Osteoblast (primary cell): ENCODE measurements at regions not wholly inside any gene's neighbourhood (a gene's known extent, or its start where the extent isn't known, plus 50 kb on each side); places are given as distances from the start of the nearest gene placed in this dataset.
A peak's percentile ranks its signal among the peaks of the same experiment; 100 is the strongest.

Experiments
- DNase-seq: peaks from one replicate; pipeline ENCODE4 v3.0.0; 2011; ENCODE audit warnings: low spot score, mixed read lengths; ENCODE audit not compliant: insufficient read length; ENCODE audit errors: missing footprints
- H2AFZ ChIP-seq: 2 replicates; pipeline ENCODE4 v1.6.0; 2011; ENCODE audit warnings: mild to moderate bottlenecking, low read length
- H3K27ac ChIP-seq: 2 replicates; pipeline ENCODE4 v1.5.1; 2011; ENCODE audit warnings: mild to moderate bottlenecking, low read depth, low read length, moderate library complexity
- H3K27me3 ChIP-seq: 2 replicates; pipeline ENCODE4 v1.6.0; 2012; ENCODE audit warnings: mild to moderate bottlenecking, control low read depth, inconsistent platforms, low read length, moderate library complexity; ENCODE audit not compliant: insufficient read depth
- H3K36me3 ChIP-seq: 2 replicates; pipeline ENCODE4 v1.5.1; 2011; ENCODE audit warnings: mild to moderate bottlenecking, low read length, control low read depth, moderate library complexity; ENCODE audit not compliant: insufficient read depth
- H3K4me1 ChIP-seq: 2 replicates; pipeline ENCODE4 v1.5.1; 2011; ENCODE audit warnings: mild to moderate bottlenecking, low read length, control low read depth, moderate library complexity; ENCODE audit not compliant: insufficient read depth
- H3K4me2 ChIP-seq: 2 replicates; pipeline ENCODE4 v1.6.0; 2011; ENCODE audit warnings: mild to moderate bottlenecking, low read length; ENCODE audit not compliant: insufficient read depth
- H3K4me3 ChIP-seq: fragments of 200-600 bp; sonication (generic); 3 replicates; pipeline ENCODE4 v1.5.1; 2012; ENCODE audit warnings: mild to moderate bottlenecking, low read length, inconsistent platforms; ENCODE audit not compliant: insufficient read depth
- H3K79me2 ChIP-seq: 2 replicates; pipeline ENCODE4 v1.6.0; 2012; ENCODE audit warnings: mild to moderate bottlenecking, low read length, control low read depth, inconsistent platforms; ENCODE audit not compliant: insufficient read depth
- H3K9me3 ChIP-seq: 2 replicates; pipeline ENCODE4 v1.5.1; 2011; ENCODE audit warnings: low read depth, low read length, control low read depth
- H4K20me1 ChIP-seq: 2 replicates; pipeline ENCODE4 v1.6.0; 2012; ENCODE audit warnings: mild to moderate bottlenecking, low read length, control low read depth; ENCODE audit not compliant: insufficient read depth
- CTCF ChIP-seq: IDR thresholded peaks from 2 replicates; pipeline ENCODE4 v1.5.1; 2011; ENCODE audit warnings: mild to moderate bottlenecking, low read depth, low read length, moderate library complexity; ENCODE audit errors: extremely low read depth

- H3K4me2 ChIP-seq: no peak overlapping the region
- H4K20me1 ChIP-seq: no peaks in the 10 kb centered on the region
- peaks cover 3% of the 10 kb centered on the region for H3K36me3 ChIP-seq
- H3K27me3 ChIP-seq: no peaks in the 10 kb centered on the region
- no peak for DNase-seq
- H3K79me2 ChIP-seq: no peaks in the 10 kb centered on the region
- no peaks in the 10 kb centered on the region for H3K4me1 ChIP-seq
- TF ChIP-seq CTCF: peak; percentile 31
- no peak overlapping the region for H3K4me3 ChIP-seq
- no peak overlapping the region for H3K27ac ChIP-seq
- H2AFZ ChIP-seq: no peak overlapping the region
- H3K9me3 ChIP-seq: no peaks in the 10 kb centered on the region
Observed at GRCh38 chr16:27642756-27643155, 92.8 kb downstream of the KATNIP start.

- H3K27ac ChIP-seq: no peak overlapping the region
- H2AFZ ChIP-seq: no peak overlapping the region
- no peaks in the 10 kb centered on the region for H3K9me3 ChIP-seq
- no peaks in the 10 kb centered on the region for H3K79me2 ChIP-seq
- H4K20me1 ChIP-seq: no peaks in the 10 kb centered on the region
- TF ChIP-seq CTCF: no peak
- no peak overlapping the region for H3K4me3 ChIP-seq
- no peak for DNase-seq
- H3K4me1 ChIP-seq: no peaks in the 10 kb centered on the region
- no peak overlapping the region for H3K4me2 ChIP-seq
- peaks cover 9% of the 10 kb centered on the region for H3K36me3 ChIP-seq
- H3K27me3 ChIP-seq: no peaks in the 10 kb centered on the region
Observed at GRCh38 chr16:27644165-27644564, 94.2 kb downstream of the KATNIP start.

GRCh38 chr16:27645396-27645795, 95.5 kb downstream of the KATNIP start:
- Histone ChIP-seq H2AFZ (no peak overlapping the region), H3K27ac (no peak overlapping the region), H3K79me2 (no peaks in the 10 kb centered on the region), H3K4me3 (no peak overlapping the region), H3K4me2 (no peak overlapping the region), H3K9me3 (no peaks in the 10 kb centered on the region), H3K36me3 (peaks cover 9% of the 10 kb centered on the region), H3K27me3 (no peaks in the 10 kb centered on the region), H4K20me1 (no peaks in the 10 kb centered on the region), H3K4me1 (no peaks in the 10 kb centered on the region)
- no peak for DNase-seq
- TF ChIP-seq CTCF: no peak

- DNase-seq: no peak
- Histone ChIP-seq H3K4me1 (no peaks in the 10 kb centered on the region), H2AFZ (no peak overlapping the region), H3K4me2 (no peak overlapping the region), H3K27ac (no peak overlapping the region), H3K27me3 (no peaks in the 10 kb centered on the region), H4K20me1 (no peaks in the 10 kb centered on the region), H3K79me2 (no peaks in the 10 kb centered on the region), H3K36me3 (peaks cover 6% of the 10 kb centered on the region), H3K9me3 (no peaks in the 10 kb centered on the region), H3K4me3 (no peak overlapping the region)
- TF ChIP-seq CTCF: no peak
Observed at GRCh38 chr16:27646806-27647205, 96.9 kb downstream of the KATNIP start.
